ENCODE measurements at regions not wholly inside any gene's neighbourhood (a gene's known extent, or its start where the extent isn't known, plus 50 kb on each side); places are given as distances from the start of the nearest gene placed in this dataset.

DNA sequence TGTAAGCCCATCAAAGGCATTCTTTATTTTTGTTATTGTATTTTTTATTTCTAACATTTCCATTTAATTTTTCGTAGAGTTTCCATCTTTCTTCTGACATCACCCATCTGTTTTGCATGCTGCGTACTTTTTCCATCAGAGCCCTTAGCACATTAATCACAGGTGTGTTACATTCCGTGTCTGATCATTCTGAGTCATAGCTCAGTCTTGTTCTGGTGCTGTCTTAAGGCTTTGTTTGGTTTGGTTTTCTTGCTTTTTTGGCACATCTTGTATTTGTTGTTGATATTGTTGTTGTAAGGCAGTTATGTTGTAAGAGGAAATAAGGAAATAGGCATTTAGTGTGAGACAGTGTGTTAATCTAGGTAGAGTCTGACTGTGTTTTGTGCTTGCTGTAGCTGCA, 214.6 kb upstream of the CDH4 start:
- CTCF ChIA-PET, result no interaction called here
- POLR2A ChIA-PET, result no interaction called here
- DNase-seq (ENCODE audit: extremely low spot score), result no peak
- TF ChIP-seq, protein P1, sequence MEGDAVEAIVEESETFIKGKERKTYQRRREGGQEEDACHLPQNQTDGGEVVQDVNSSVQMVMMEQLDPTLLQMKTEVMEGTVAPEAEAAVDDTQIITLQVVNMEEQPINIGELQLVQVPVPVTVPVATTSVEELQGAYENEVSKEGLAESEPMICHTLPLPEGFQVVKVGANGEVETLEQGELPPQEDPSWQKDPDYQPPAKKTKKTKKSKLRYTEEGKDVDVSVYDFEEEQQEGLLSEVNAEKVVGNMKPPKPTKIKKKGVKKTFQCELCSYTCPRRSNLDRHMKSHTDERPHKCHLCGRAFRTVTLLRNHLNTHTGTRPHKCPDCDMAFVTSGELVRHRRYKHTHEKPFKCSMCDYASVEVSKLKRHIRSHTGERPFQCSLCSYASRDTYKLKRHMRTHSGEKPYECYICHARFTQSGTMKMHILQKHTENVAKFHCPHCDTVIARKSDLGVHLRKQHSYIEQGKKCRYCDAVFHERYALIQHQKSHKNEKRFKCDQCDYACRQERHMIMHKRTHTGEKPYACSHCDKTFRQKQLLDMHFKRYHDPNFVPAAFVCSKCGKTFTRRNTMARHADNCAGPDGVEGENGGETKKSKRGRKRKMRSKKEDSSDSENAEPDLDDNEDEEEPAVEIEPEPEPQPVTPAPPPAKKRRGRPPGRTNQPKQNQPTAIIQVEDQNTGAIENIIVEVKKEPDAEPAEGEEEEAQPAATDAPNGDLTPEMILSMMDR (IDR thresholded peaks at IDR 0.05; ENCODE audit: control extremely low read depth, extremely low read depth, low read depth, missing control alignments), result no peak

DNA sequence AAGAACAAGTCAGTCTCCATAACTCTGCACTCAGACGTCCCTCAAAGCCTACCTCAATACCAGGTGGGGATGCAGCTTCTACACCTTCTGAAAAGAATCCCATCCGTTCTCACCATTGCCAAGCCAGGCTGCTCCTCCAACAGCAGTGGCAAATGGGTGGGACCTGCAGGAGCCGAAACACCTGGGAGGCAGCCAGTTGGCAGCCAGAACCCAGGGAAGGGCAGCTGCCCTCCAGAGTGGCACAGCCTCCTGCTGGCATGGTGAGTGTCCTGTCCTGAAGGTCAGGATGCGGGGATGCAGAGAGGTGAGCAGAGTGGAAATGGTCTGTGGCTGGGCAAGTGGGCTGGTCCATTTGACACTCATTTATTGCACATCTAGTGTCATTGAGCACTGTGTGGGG, 210.6 kb upstream of the CDH4 start:
- ChIA-PET CTCF (no interaction called here), POLR2A (no interaction called here)
- TF ChIP-seq, protein P1 (IDR thresholded peaks at IDR 0.05; ENCODE audit: control extremely low read depth, extremely low read depth, low read depth, missing control alignments), result no peak
- no peak for DNase-seq (ENCODE audit: extremely low spot score)

DNA sequence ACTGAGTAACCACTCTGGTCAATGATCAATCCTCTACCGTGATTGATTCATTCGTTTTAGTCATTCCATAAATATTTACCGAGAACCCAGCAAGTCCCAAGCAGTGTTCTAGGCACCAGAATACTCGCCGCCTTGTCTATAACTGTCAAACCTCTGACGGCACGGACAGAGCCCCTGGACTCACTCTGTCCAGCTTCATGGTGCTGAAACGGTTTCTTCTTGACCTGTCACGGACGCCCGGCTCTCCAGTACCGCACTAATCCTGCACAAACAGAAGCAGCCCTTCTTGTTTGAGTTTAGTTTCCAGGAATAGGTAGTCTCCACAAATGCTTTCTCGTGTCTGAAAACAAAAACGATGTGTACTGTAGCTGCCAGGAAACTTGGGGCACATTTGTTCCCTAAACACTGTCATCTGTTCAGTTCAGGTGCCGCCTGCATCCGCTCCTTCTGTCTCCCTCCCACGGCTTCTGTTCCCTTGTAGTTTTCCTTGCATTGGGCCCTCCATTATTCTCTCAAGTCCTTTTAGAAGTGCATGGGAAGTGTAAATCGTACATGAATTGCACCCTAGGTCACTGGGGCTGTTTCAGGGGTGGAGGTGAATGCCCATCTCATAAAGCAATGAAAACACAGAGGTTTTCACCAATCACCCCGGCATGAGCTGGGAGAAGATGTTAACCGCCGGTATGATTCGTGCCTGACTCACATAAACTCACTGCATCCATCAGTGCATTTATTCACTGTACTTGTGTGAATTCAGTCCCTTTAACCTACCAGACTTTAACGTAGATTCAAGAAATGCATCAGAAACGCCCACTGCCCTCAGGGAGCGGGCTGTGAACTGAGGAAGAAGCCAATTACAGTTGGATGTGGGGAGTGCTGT, 209.3 kb upstream of the CDH4 start:
- DNase-seq (ENCODE audit: extremely low spot score), result no peak
- CTCF ChIA-PET, result no interaction called here
- POLR2A ChIA-PET, result no interaction called here
- TF ChIP-seq, protein P1 (IDR thresholded peaks at IDR 0.05; ENCODE audit: control extremely low read depth, extremely low read depth, low read depth, missing control alignments), result no peak

DNA sequence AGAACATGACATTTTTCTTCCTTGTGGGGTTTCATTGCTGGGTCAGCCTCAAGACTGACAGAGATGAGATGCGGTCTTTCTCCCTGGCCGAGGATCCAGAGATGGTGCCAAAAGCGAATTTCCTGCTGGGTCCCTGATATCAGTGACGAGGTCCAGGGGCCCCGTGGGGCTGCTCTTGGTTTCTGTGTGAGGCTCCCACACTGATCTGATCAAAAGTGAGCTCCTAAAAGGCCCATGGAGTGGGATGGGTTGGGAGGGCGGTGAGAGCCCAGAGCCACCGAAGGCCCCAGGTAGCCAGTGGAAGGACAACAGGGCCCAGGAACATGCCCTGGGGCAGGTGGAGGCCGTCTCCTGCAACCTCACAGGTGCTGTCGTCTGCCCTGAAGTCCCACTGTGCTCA, 208.4 kb upstream of the CDH4 start:
- TF ChIP-seq, protein P1 (IDR thresholded peaks at IDR 0.05; ENCODE audit: control extremely low read depth, extremely low read depth, low read depth, missing control alignments), result no peak
- DNase-seq (ENCODE audit: extremely low spot score), result no peak
- CTCF ChIA-PET, result no interaction called here

DNA sequence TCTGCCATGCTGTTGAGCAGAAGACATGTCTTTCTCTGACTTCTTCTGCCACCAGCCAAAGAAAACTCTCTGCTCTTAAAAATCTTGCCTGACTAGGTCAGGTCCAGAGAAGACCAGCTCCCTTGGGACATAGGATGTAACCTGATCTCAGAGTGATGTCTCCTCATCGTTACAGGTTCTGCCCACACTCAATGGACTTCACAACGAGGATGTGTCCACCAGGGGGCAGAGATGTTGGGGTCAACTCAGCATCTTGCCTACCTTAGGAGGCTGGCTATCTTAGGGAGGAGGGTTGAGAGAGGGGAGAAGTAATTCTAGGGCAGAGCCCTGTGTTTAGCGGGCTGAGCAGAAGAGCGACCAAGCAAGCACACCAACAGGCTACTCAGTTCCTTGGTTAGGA, 207.6 kb upstream of the CDH4 start:
- no peak for DNase-seq (ENCODE audit: extremely low spot score)
- POLR2A ChIA-PET, result no interaction called here
- CTCF ChIA-PET, result no interaction called here
- TF ChIP-seq, protein P1 (IDR thresholded peaks at IDR 0.05; ENCODE audit: control extremely low read depth, extremely low read depth, low read depth, missing control alignments), result no peak

More for the DNA sequence above, 208.4 kb upstream of the CDH4 start:
- POLR2A ChIA-PET, result no interaction called here

DNA sequence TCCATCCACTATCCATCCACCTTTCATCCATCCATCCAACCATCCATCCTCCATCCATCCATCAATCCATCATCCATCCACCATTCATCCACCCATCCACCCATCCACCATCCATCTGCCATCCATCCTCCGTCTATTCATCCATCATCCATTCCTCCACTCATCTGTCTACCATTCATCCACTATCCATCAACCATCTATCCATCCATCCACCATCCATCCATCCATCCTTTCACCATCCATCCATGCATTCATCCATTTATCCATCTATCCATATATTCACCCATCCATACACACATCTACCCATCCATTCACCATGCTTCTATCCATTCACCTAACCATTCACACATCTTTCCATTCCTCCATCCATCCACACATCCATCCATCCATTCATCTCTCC, 207.0 kb upstream of the CDH4 start:
- no peak for DNase-seq (ENCODE audit: extremely low spot score)
- ChIA-PET POLR2A (no interaction called here), CTCF (no interaction called here)
- TF ChIP-seq, protein P1 (IDR thresholded peaks at IDR 0.05; ENCODE audit: control extremely low read depth, extremely low read depth, low read depth, missing control alignments), result no peak
